HL-60 (cell line): ENCODE measurements at regions not wholly inside any gene's neighbourhood (a gene's known extent, or its start where the extent isn't known, plus 50 kb on each side); places are given as distances from the start of the nearest gene placed in this dataset.

Experiments
- DNase-seq, 2 experiments: peaks; one replicate each; pipeline ENCODE4 v3.0.0-alpha.2; 2010 to 2020; ENCODE audit warnings: low read depth in 1 of 2, low spot score in 1 of 2
- H3K27ac ChIP-seq: fragments of 250-450 bp; sonication (Bioruptor Pico); replicated peaks from 2 replicates; pipeline ENCODE4 v1.5.1; 2020; ENCODE audit warnings: mild to moderate bottlenecking, moderate library complexity
- H3K27me3 ChIP-seq: fragments of 250-450 bp; sonication (Bioruptor Pico); 2 replicates; pipeline ENCODE4 v1.5.1; 2021; ENCODE audit warnings: mild to moderate bottlenecking, moderate library complexity; ENCODE audit not compliant: insufficient read depth, poor library complexity, severe bottlenecking
- H3K4me3 ChIP-seq: replicated peaks from 2 replicates; pipeline ENCODE4 v1.5.1; 2011; ENCODE audit warnings: mild to moderate bottlenecking, control low read depth, low read length; ENCODE audit not compliant: insufficient read depth
- CTCF ChIP-seq: IDR thresholded peaks from one replicate; pipeline ENCODE4 v1.5.1; 2011; ENCODE audit warnings: low read length, control low read depth, inconsistent platforms; ENCODE audit not compliant: insufficient read depth
- GABPA ChIP-seq: IDR thresholded peaks from 2 replicates; pipeline ENCODE4 v1.6.1; 2012; ENCODE audit warnings: low read depth
- POLR2AphosphoS5 ChIP-seq: IDR thresholded peaks from 2 replicates; pipeline ENCODE4 v1.6.1; 2012; ENCODE audit warnings: low read depth
- REST ChIP-seq: IDR thresholded peaks from 2 replicates; pipeline ENCODE4 v1.6.1; 2012; ENCODE audit warnings: low read depth; ENCODE audit not compliant: insufficient replicate concordance
- SPI1 ChIP-seq: IDR thresholded peaks from 2 replicates; pipeline ENCODE4 v1.6.1; 2012; ENCODE audit warnings: low read depth, mild to moderate bottlenecking, borderline replicate concordance

- H3K27me3 ChIP-seq = no peaks in the 10 kb centered on the region
- no peak for DNase-seq
- H3K4me3 ChIP-seq = no peak overlapping the region
- H3K27ac ChIP-seq = no peak overlapping the region
- TF ChIP-seq GABPA = no peak
- no peak for TF ChIP-seq REST
- no peak for TF ChIP-seq SPI1
- no peak for TF ChIP-seq POLR2AphosphoS5
- TF ChIP-seq CTCF = no peak
Measured at GRCh38 chr9:21615018-21615417, 132.9 kb upstream of the IFNE start.

GRCh38 chr9:21615446-21615845 lies 133.3 kb upstream of the IFNE start:
- TF ChIP-seq GABPA (no peak), REST (no peak), CTCF (no peak), POLR2AphosphoS5 (no peak), SPI1 (no peak)
- H3K27ac ChIP-seq = no peak overlapping the region
- H3K27me3 ChIP-seq = no peaks in the 10 kb centered on the region
- no peak for DNase-seq
- no peak overlapping the region for H3K4me3 ChIP-seq

GRCh38 chr9:21616082-21616778 lies 134.1 kb upstream of the IFNE start:
- Histone ChIP-seq H3K27ac (no peak overlapping the region), H3K4me3 (no peak overlapping the region), H3K27me3 (no peaks in the 10 kb centered on the region)
- no peak for DNase-seq
- TF ChIP-seq CTCF (no peak), SPI1 (no peak), GABPA (no peak), REST (no peak)
